ENCODE measurements at regions not wholly inside any gene's neighbourhood (a gene's known extent, or its start where the extent isn't known, plus 50 kb on each side); places are given as distances from the start of the nearest gene placed in this dataset.
"Not testable (repeated sequence)": the region's sequence is repeated elsewhere in the genome, so short reads cannot be mapped to it uniquely, and the experiment has no call there.

- no peak for DNase-seq
Measured at GRCh38 chr14:105765893-105766614, 239.7 kb downstream of the TMEM121 start.

- no peak for DNase-seq
Measured at GRCh38 chr14:105767315-105767714, 240.9 kb downstream of the TMEM121 start.

- not testable (repeated sequence) for DNase-seq
Measured at GRCh38 chr14:105768039-105768438, 241.7 kb downstream of the TMEM121 start.

GRCh38 chr14:105769061-105769730 is 242.8 kb downstream of the TMEM121 start:
- not testable (repeated sequence) for DNase-seq

GRCh38 chr14:105770619-105771216 is 244.3 kb downstream of the TMEM121 start:
- DNase-seq, result not testable (repeated sequence)

GRCh38 chr14:105771261-105772226 is 245.2 kb downstream of the TMEM121 start:
- DNase-seq, result not testable (repeated sequence)

GRCh38 chr14:105772710-105773250 is 246.4 kb downstream of the TMEM121 start:
- not testable (repeated sequence) for DNase-seq

GRCh38 chr14:105773584-105773983 is 247.2 kb downstream of the TMEM121 start:
- no peak for DNase-seq

GRCh38 chr14:105774001-105774400 is 247.6 kb downstream of the TMEM121 start:
- DNase-seq, result no peak

- DNase-seq, result not testable (repeated sequence)
Measured at GRCh38 chr14:105774585-105775348, 248.4 kb downstream of the TMEM121 start.

GRCh38 chr14:105775349-105775923 is 249.1 kb downstream of the TMEM121 start:
- not testable (repeated sequence) for DNase-seq

GRCh38 chr14:105776112-105776511 is 249.7 kb downstream of the TMEM121 start:
- not testable (repeated sequence) for DNase-seq

- DNase-seq, result no peak
Measured at GRCh38 chr14:105776924-105777323, 250.5 kb downstream of the TMEM121 start.

- no peak for DNase-seq
Measured at GRCh38 chr14:105783707-105784106, 257.3 kb downstream of the TMEM121 start.

- DNase-seq, result no peak
Measured at GRCh38 chr14:105793836-105794235, 267.5 kb downstream of the TMEM121 start.

- no peak for DNase-seq
Measured at GRCh38 chr14:105797546-105797945, 271.2 kb downstream of the TMEM121 start.

- no peak for DNase-seq
Measured at GRCh38 chr14:105805701-105806100, 279.3 kb downstream of the TMEM121 start.

- no peak for DNase-seq
Measured at GRCh38 chr14:105806568-105806967, 280.2 kb downstream of the TMEM121 start.

GRCh38 chr14:105817971-105818711 is 291.8 kb downstream of the TMEM121 start:
- DNase-seq, result no peak

GRCh38 chr14:105818712-105819005 is 292.3 kb downstream of the TMEM121 start:
- no peak for DNase-seq

GRCh38 chr14:105830171-105830570 is 303.8 kb downstream of the TMEM121 start:
- DNase-seq, result no peak
